Vagina (tissue), 2 donors: ENCODE measurements at regions not wholly inside any gene's neighbourhood (a gene's known extent, or its start where the extent isn't known, plus 50 kb on each side); places are given as distances from the start of the nearest gene placed in this dataset.

Source experiments
- CTCF ChIP-seq, 3 experiments: fragments of 450-650 bp in 2 of 3; fragments of 200-600 bp in 1 of 3; sonication (generic) in 1 of 3; IDR thresholded peaks; one replicate each; pipeline ENCODE4 v1.5.1; 2017 to 2019; ENCODE audit warnings: antibody characterized with exemption in 3 of 3, mild to moderate bottlenecking in 2 of 3, moderate library complexity in 2 of 3
- POLR2A ChIP-seq, 2 donors: fragments of 450-650 bp; IDR thresholded peaks; one replicate each; pipeline ENCODE4 v1.6.1; 2017; ENCODE audit warnings: antibody characterized with exemption in 2 of 2, mild to moderate bottlenecking in 2 of 2, moderate library complexity in 2 of 2

- TF ChIP-seq POLR2A (IDR thresholded peaks at IDR 0.05) (no peak), CTCF (IDR thresholded peaks at IDR 0.05) (no peak)
These were observed 776.8 kb upstream of the SOX11 start for GRCh38 chr2:4915357-4915756.
